Fibroblast of lung (primary cell): ENCODE measurements at regions not wholly inside any gene's neighbourhood (a gene's known extent, or its start where the extent isn't known, plus 50 kb on each side); places are given as distances from the start of the nearest gene placed in this dataset.

Experiments used
- EZH2 ChIP-seq: IDR thresholded peaks from 2 replicates; pipeline ENCODE4 v1.5.1; 2012; ENCODE audit warnings: low read length, control low read depth, mild to moderate bottlenecking; ENCODE audit errors: missing control alignments
- TF ChIP-seq, protein P1 (sequence below), 2 donors: IDR thresholded peaks in 1 of 2; conservative IDR thresholded peaks in 1 of 2; 1 replicate in 1 of 2; 2 replicates in 1 of 2; pipeline ENCODE4 v1.5.1; 2011 to 2012; ENCODE audit warnings: low read length in 2 of 2, control low read depth in 1 of 2, inconsistent platforms in 1 of 2, low read depth in 1 of 2, mild to moderate bottlenecking in 1 of 2

DNA sequence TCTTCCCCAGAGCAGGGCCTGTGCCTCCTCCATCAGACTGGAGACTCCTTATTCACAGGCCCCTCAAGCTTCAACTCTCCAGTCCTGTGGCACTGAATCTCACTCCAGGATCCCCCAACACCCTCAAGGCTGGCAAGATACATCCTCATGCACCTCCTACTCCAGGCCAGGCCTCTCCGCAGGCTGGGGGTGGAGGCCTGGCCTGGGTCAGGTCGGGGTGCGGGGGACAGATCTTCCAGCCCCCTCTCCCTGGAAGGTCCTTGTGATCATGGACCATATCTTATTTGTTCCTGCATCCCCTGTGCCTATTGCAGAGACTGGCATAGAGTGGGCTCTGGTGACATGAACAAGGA, 147.3 kb downstream of the SMAD6 start:
- TF ChIP-seq, protein P1, sequence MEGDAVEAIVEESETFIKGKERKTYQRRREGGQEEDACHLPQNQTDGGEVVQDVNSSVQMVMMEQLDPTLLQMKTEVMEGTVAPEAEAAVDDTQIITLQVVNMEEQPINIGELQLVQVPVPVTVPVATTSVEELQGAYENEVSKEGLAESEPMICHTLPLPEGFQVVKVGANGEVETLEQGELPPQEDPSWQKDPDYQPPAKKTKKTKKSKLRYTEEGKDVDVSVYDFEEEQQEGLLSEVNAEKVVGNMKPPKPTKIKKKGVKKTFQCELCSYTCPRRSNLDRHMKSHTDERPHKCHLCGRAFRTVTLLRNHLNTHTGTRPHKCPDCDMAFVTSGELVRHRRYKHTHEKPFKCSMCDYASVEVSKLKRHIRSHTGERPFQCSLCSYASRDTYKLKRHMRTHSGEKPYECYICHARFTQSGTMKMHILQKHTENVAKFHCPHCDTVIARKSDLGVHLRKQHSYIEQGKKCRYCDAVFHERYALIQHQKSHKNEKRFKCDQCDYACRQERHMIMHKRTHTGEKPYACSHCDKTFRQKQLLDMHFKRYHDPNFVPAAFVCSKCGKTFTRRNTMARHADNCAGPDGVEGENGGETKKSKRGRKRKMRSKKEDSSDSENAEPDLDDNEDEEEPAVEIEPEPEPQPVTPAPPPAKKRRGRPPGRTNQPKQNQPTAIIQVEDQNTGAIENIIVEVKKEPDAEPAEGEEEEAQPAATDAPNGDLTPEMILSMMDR (conservative IDR thresholded peaks at IDR 0.05 in 1 of 2, IDR thresholded peaks at IDR 0.05 in 1 of 2; ENCODE audit: low read depth in 1 of 2, low read length in 2 of 2), result no peak
- TF ChIP-seq EZH2, result no peak
